GM13977 (cell line): ENCODE measurements at regions not wholly inside any gene's neighbourhood (a gene's known extent, or its start where the extent isn't known, plus 50 kb on each side); places are given as distances from the start of the nearest gene placed in this dataset.

Source experiments
- DNase-seq: peaks from one replicate; pipeline ENCODE4 v3.0.0; 2012; ENCODE audit warnings: low spot score
- CTCF ChIP-seq: IDR thresholded peaks from 2 replicates; pipeline ENCODE4 v1.5.1; 2012; ENCODE audit warnings: mild to moderate bottlenecking, control low read depth; ENCODE audit not compliant: insufficient read depth; ENCODE audit errors: extremely low read depth, missing control alignments
- in situ Hi-C: fragments of 300-500 bp; cut with MboI; formaldehyde crosslinking; loops from one replicate; pipeline ENCODE4 v1.12.0; 2022; ENCODE audit warnings: low sequenced_read_pairs, low pct_unique_long_range_greater_than_20kb, mixed read lengths, inconsistent platforms; ENCODE audit not compliant: unreplicated experiment

- DNase-seq = no peak
- TF ChIP-seq CTCF = no peak
- in situ Hi-C loops = no loop called here
These were observed 341.0 kb downstream of the HDGFL1 start for GRCh38 chr6:22910370-22910769.

DNA sequence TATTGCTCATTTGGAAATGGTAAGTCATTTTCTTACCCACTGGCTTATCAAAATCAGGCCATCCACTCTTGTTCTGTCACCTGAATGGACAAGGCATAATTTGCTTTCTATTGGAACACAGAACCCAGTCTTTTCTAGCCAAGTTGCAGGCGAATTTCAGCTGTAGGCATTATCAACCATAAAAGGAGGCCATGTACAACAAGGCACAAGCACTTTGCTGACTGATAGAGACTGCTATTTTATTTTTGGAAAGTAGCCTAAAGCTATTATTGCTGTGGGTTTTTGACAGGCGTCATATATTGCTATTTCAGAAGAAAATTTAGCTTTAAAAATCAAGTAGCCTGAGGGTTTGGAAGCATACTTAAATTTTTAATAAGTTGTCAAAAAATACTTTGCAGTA is 344.2 kb downstream of the HDGFL1 start:
- DNase-seq = no peak
- in situ Hi-C loops = no loop called here
- TF ChIP-seq CTCF = no peak

- no peak for TF ChIP-seq CTCF
- in situ Hi-C loops = no loop called here
- DNase-seq = no peak
These were observed 348.0 kb downstream of the HDGFL1 start for GRCh38 chr6:22917344-22917743.

DNA sequence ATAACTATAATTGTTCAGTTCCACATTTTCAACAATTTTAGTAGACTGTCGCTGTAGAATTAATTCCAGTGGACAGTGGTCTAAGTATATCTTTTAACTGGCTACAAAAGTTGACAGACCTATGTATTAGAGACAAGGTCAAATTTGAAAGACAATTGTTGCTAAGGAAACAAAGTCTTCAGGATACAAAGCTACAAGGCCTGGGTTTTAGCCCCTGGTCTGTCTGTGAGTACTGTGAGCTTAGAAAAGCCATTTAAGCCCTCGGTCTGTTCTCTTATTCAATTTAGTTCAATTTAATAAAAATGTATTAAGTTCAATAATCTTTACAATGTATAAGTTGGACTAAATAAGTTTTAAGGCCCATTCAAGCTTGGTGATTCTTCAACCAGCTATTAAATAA is 352.5 kb downstream of the HDGFL1 start:
- in situ Hi-C loops = no loop called here

DNA sequence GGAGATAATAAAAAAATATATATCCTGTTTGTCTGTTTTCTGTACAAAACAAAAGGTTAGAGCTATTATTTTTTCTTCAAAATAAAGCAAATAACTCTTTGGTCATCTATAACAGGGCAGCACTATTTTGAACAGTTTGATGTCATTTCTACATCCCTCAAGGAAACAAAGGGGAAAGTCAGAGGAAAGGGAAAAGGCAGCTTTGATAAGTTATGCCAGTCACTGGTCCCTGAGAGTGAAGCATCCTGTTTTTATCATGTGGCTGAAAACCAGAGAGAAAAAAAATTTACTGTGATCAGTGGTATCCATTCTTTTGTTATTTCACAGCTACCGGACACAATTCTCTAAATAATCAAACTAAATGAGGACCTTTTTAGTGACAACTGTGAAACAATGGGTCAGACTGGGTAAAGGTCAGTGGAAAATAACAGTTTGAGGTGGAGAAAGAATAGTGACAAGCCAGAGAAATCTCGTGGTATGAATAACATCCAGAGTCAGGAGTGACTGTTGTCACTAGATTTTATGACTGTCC is 356.0 kb downstream of the HDGFL1 start:
- DNase-seq = no peak
- no peak for TF ChIP-seq CTCF
- in situ Hi-C loops = no loop called here

More for the DNA sequence above, 352.5 kb downstream of the HDGFL1 start:
- DNase-seq = no peak
- TF ChIP-seq CTCF = no peak

DNA sequence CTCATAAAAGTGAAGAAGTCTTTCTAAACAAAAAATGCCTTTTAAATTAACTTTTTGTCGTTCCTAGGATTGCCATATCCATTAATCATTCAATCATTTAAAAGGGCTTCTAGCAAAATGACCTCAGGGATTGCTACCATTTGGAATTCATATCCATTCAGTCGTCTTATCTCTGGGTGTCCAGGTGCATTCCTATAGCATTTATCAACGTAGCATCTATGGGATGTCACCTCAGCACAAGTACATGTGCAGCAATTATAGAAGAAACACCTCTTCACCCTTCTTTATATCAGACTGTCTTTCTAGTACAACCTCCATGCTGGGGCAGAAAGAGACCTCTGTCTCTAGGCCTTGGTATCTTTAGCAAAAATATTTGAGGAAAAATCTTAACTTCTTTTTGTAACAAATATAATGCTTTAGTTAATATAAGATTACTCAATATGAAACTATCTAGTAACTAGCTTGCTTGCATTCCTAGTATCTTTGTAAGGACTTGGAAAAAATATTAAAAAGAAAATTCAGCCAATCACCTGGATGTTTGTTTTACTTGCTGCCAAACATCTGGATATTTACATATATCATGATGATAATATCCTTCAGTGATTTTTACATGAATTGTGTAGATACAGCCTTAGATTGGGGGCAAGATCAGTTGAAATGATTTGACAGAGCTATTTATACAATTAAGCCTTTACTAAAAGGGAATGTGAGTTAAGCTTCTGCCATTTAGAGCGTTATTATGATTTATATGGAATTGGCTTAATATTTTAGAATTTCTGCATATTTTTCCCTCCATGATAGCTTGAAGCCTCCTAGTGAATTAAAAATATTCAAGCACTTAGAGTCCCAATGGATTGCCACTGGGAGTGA is 356.8 kb downstream of the HDGFL1 start:
- no peak for TF ChIP-seq CTCF
- in situ Hi-C loops = no loop called here
- DNase-seq = no peak
